Naive thymus-derived CD4-positive, alpha-beta T cell (primary cell): ENCODE measurements at regions not wholly inside any gene's neighbourhood (a gene's known extent, or its start where the extent isn't known, plus 50 kb on each side); places are given as distances from the start of the nearest gene placed in this dataset.

Experiments
- ATAC-seq: fragments of 150-1000 bp; cut with Tn5 transposase; 2 replicates; pipeline ENCODE4 v1.10.0; 2021; ENCODE audit warnings: mild to moderate bottlenecking, moderate library complexity
- CTCF ChIA-PET: fragments of 350-600 bp; sonication (Branson Sonifier 250); formaldehyde crosslinking; loops from one replicate; lab custom pipeline; 2021; ENCODE audit warnings: antibody characterized with exemption; lab: Charles Lee
- POLR2A ChIA-PET: fragments of 350-600 bp; sonication (Branson Sonifier 250); formaldehyde crosslinking; loops from one replicate; lab custom pipeline; 2021; ENCODE audit warnings: antibody characterized with exemption, inconsistent platforms; lab: Charles Lee
- DNase-seq, 9 donors: peaks; one replicate each; pipeline versions ENCODE4 v3.0.0 to v3.0.0-alpha.2; 2020 to 2022; ENCODE audit warnings: mixed read lengths in 1 of 9
- H3K27ac ChIP-seq: one replicate; pipeline ENCODE4 v1.7.0; 2013; ENCODE audit warnings: mild to moderate bottlenecking, low read depth, low read length, moderate library complexity
- H3K27me3 ChIP-seq, 2 donors: one replicate each; pipeline ENCODE4 v1.7.0; 2013; ENCODE audit warnings: low read length in 2 of 2, mild to moderate bottlenecking in 2 of 2, moderate library complexity in 2 of 2; ENCODE audit not compliant: control insufficient read depth in 2 of 2, insufficient read depth in 2 of 2
- H3K36me3 ChIP-seq, 3 experiments: 1 replicate in 2 of 3; 2 replicates in 1 of 3; pipeline ENCODE4 v1.7.0; 2013; ENCODE audit warnings: low read length in 3 of 3, mild to moderate bottlenecking in 3 of 3, moderate library complexity in 1 of 3; ENCODE audit not compliant: insufficient read depth in 3 of 3, control insufficient read depth in 2 of 3
- H3K4me1 ChIP-seq, 2 donors: one replicate each; pipeline ENCODE4 v1.7.0; 2013; ENCODE audit warnings: low read length in 2 of 2, mild to moderate bottlenecking in 2 of 2, moderate library complexity in 1 of 2; ENCODE audit not compliant: control insufficient read depth in 2 of 2, insufficient read depth in 2 of 2
- H3K4me3 ChIP-seq: 2 replicates; pipeline ENCODE4 v1.7.0; 2013; ENCODE audit warnings: mild to moderate bottlenecking, low read length
- H3K9me3 ChIP-seq, 3 experiments: 1 replicate in 2 of 3; 2 replicates in 1 of 3; pipeline ENCODE4 v1.7.0; 2013; ENCODE audit warnings: low read length in 3 of 3; ENCODE audit not compliant: control insufficient read depth in 2 of 3
- H3K27ac Mint-ChIP-seq, 9 donors: one replicate each; pipeline ENCODE4 v1.8.0; 2020 to 2022; ENCODE audit warnings: mixed read lengths in 9 of 9, mild to moderate bottlenecking in 8 of 9, moderate library complexity in 5 of 9, inconsistent platforms in 2 of 9
- H3K27me3 Mint-ChIP-seq, 5 donors: one replicate each; pipeline ENCODE4 v1.8.0; 2021 to 2022; ENCODE audit warnings: mixed read lengths in 5 of 5, mild to moderate bottlenecking in 1 of 5
- H3K36me3 Mint-ChIP-seq, 5 donors: one replicate each; pipeline ENCODE4 v1.8.0; 2020 to 2022; ENCODE audit warnings: mixed read lengths in 5 of 5, mild to moderate bottlenecking in 3 of 5, inconsistent platforms in 1 of 5
- H3K4me1 Mint-ChIP-seq, 7 donors: one replicate each; pipeline ENCODE4 v1.8.0; 2020 to 2022; ENCODE audit warnings: mixed read lengths in 7 of 7, mild to moderate bottlenecking in 3 of 7, inconsistent platforms in 1 of 7
- H3K4me3 Mint-ChIP-seq, 10 donors: one replicate each; pipeline ENCODE4 v1.8.0; 2020 to 2022; ENCODE audit warnings: mild to moderate bottlenecking in 10 of 10, mixed read lengths in 10 of 10, moderate library complexity in 6 of 10, inconsistent platforms in 2 of 10
- H3K9me3 Mint-ChIP-seq, 11 donors: one replicate each; pipeline ENCODE4 v1.8.0; 2020 to 2022; ENCODE audit warnings: mixed read lengths in 11 of 11, mild to moderate bottlenecking in 4 of 11, inconsistent platforms in 1 of 11, moderate library complexity in 1 of 11
- intact Hi-C, 2 donors: fragments of 100-400 bp; cut with micrococcal nuclease; formaldehyde crosslinking; loops; one replicate each; pipeline ENCODE4 v1.15.1; 2023

- Histone ChIP-seq H3K9me3 (no peaks in the 10 kb centered on the region), H3K36me3 (no peaks in the 10 kb centered on the region), H3K27me3 (no peaks in the 10 kb centered on the region), H3K27ac (no peak overlapping the region), H3K4me3 (no peak overlapping the region), H3K4me1 (no peaks in the 10 kb centered on the region)
- ATAC-seq (no peak), DNase-seq (no peak)
- no peaks in the 10 kb centered on the region for H3K27me3 Mint-ChIP-seq
- H3K36me3 Mint-ChIP-seq, result no peaks in the 10 kb centered on the region
- CTCF ChIA-PET, result no interaction called here
- intact Hi-C loops, result no loop called here
- no peaks in the 10 kb centered on the region for H3K4me1 Mint-ChIP-seq
- peaks cover 0 to 12% (median 3%) of the 10 kb centered on the region in 11 donors for H3K9me3 Mint-ChIP-seq
- H3K4me3 Mint-ChIP-seq, result no peak overlapping the region
- POLR2A ChIA-PET, result no interaction called here
- no peak overlapping the region for H3K27ac Mint-ChIP-seq
Observed at GRCh38 chr3:174784206-174784934, 74.8 kb upstream of the NAALADL2 start.

- ChIA-PET POLR2A (no interaction called here), CTCF (no interaction called here)
- Mint-ChIP-seq H3K27ac (no peak overlapping the region), H3K27me3 (no peaks in the 10 kb centered on the region), H3K9me3 (peaks cover 0 to 7% (median 0%) of the 10 kb centered on the region in 11 donors), H3K4me1 (no peaks in the 10 kb centered on the region), H3K4me3 (no peak overlapping the region), H3K36me3 (no peaks in the 10 kb centered on the region)
- intact Hi-C loops, result no loop called here
- Histone ChIP-seq H3K36me3 (no peaks in the 10 kb centered on the region), H3K27me3 (no peaks in the 10 kb centered on the region), H3K27ac (no peak overlapping the region), H3K4me1 (no peaks in the 10 kb centered on the region), H3K4me3 (no peak overlapping the region), H3K9me3 (peaks cover 0 to 3% (median 0%) of the 10 kb centered on the region in 3 experiments)
- DNase-seq (no peak), ATAC-seq (no peak)
Observed at GRCh38 chr3:174786825-174787224, 72.3 kb upstream of the NAALADL2 start.

- H3K27me3 ChIP-seq, result no peaks in the 10 kb centered on the region
- ChIA-PET CTCF (no interaction called here), POLR2A (no interaction called here)
- H3K36me3 ChIP-seq, result no peaks in the 10 kb centered on the region
- H3K4me1 ChIP-seq, result no peaks in the 10 kb centered on the region
- H3K9me3 ChIP-seq, result peaks cover 0 to 3% (median 0%) of the 10 kb centered on the region in 3 experiments
- DNase-seq (no peak), ATAC-seq (no peak)
- Mint-ChIP-seq H3K4me3 (no peak overlapping the region), H3K27me3 (no peaks in the 10 kb centered on the region), H3K27ac (peak overlapping the region in 1 of 9 donors; percentile 41), H3K36me3 (no peaks in the 10 kb centered on the region), H3K4me1 (no peaks in the 10 kb centered on the region), H3K9me3 (peaks cover 0 to 7% (median 0%) of the 10 kb centered on the region in 11 donors)
- H3K4me3 ChIP-seq, result no peak overlapping the region
- H3K27ac ChIP-seq, result no peak overlapping the region
- intact Hi-C loops, result no loop called here
Observed at GRCh38 chr3:174791161-174791560, 68.0 kb upstream of the NAALADL2 start.

- no peak overlapping the region for H3K27ac Mint-ChIP-seq
- H3K36me3 Mint-ChIP-seq, result no peaks in the 10 kb centered on the region
Observed at GRCh38 chr3:174792864-174793263, 66.3 kb upstream of the NAALADL2 start.

More at GRCh38 chr3:174792864-174793263, 66.3 kb upstream of the NAALADL2 start:
- no peaks in the 10 kb centered on the region for H3K27me3 Mint-ChIP-seq
- POLR2A ChIA-PET, result no interaction called here
- no peak overlapping the region for H3K27ac ChIP-seq
- H3K4me1 Mint-ChIP-seq, result no peaks in the 10 kb centered on the region
- no peaks in the 10 kb centered on the region for H3K27me3 ChIP-seq
- ATAC-seq (no peak), DNase-seq (no peak)
- H3K9me3 ChIP-seq, result peaks cover 0 to 3% (median 0%) of the 10 kb centered on the region in 3 experiments
- H3K9me3 Mint-ChIP-seq, result peaks cover 0 to 8% (median 0%) of the 10 kb centered on the region in 11 donors
- H3K4me1 ChIP-seq, result no peaks in the 10 kb centered on the region
- no peak overlapping the region for H3K4me3 ChIP-seq
- no peak overlapping the region for H3K4me3 Mint-ChIP-seq
- intact Hi-C loops, result no loop called here
- CTCF ChIA-PET, result no interaction called here
- no peaks in the 10 kb centered on the region for H3K36me3 ChIP-seq
